Tibial artery (tissue), 4 donors: ENCODE measurements at regions not wholly inside any gene's neighbourhood (a gene's known extent, or its start where the extent isn't known, plus 50 kb on each side); places are given as distances from the start of the nearest gene placed in this dataset.

Source experiments
- DNase-seq, 2 donors: peaks; one replicate each; pipeline ENCODE4 v3.0.0-alpha.2; 2019
- H3K27ac ChIP-seq, 2 donors: fragments of 200-600 bp; sonication (generic) in 1 of 2; 1 replicate in 1 of 2; 2 replicates in 1 of 2; pipeline ENCODE4 v1.5.1; 2018 to 2019; ENCODE audit warnings: mild to moderate bottlenecking in 1 of 2
- H3K27me3 ChIP-seq, 2 donors: fragments of 200-600 bp; sonication (generic) in 1 of 2; one replicate each; pipeline versions ENCODE4 v1.5.1 to v1.6.0; 2016 to 2019
- H3K36me3 ChIP-seq, 3 donors: fragments of 200-600 bp; sonication (generic) in 2 of 3; one replicate each; pipeline ENCODE4 v1.5.1; 2016 to 2019; ENCODE audit warnings: mild to moderate bottlenecking in 2 of 3
- H3K4me1 ChIP-seq, 4 donors: fragments of 200-600 bp; sonication (generic) in 2 of 4; 1 replicate in 3 of 4; 2 replicates in 1 of 4; pipeline ENCODE4 v1.5.1; 2016 to 2019
- H3K4me3 ChIP-seq, 2 donors: fragments of 200-600 bp; sonication (generic) in 1 of 2; 1 replicate in 1 of 2; 2 replicates in 1 of 2; pipeline ENCODE4 v1.5.1; 2018 to 2019; ENCODE audit warnings: mild to moderate bottlenecking in 2 of 2
- H3K9me3 ChIP-seq, 3 donors: fragments of 200-600 bp; sonication (generic) in 1 of 3; one replicate each; pipeline ENCODE4 v1.5.1; 2016 to 2019
- CTCF ChIP-seq, 2 experiments: fragments of 200-600 bp in 1 of 2; fragments of 450-650 bp in 1 of 2; IDR thresholded peaks; one replicate each; pipeline ENCODE4 v1.5.1; 2017 to 2019; ENCODE audit warnings: antibody characterized with exemption in 2 of 2, mild to moderate bottlenecking in 1 of 2, moderate library complexity in 1 of 2
- intact Hi-C: fragments of 100-400 bp; cut with DNase I; formaldehyde crosslinking; loops from one replicate; pipeline ENCODE4 v1.15.0; 2023; ENCODE audit warnings: low total_unique reads

GRCh38 chr13:90557626-90558025 is 789.9 kb upstream of the MIR17HG start:
- H3K9me3 ChIP-seq = no peaks in the 10 kb centered on the region
- no peak for TF ChIP-seq CTCF (IDR thresholded peaks at IDR 0.05)
- H3K36me3 ChIP-seq = no peaks in the 10 kb centered on the region
- H3K4me1 ChIP-seq = no peaks in the 10 kb centered on the region
- H3K27me3 ChIP-seq = no peaks in the 10 kb centered on the region
- intact Hi-C loops = no loop called here
- H3K27ac ChIP-seq = no peak overlapping the region
- no peak overlapping the region for H3K4me3 ChIP-seq
- no peak for DNase-seq

GRCh38 chr13:90562443-90562842 is 785.0 kb upstream of the MIR17HG start:
- DNase-seq = no peak
- intact Hi-C loops = no loop called here
- Histone ChIP-seq H3K27ac (no peak overlapping the region), H3K4me1 (no peaks in the 10 kb centered on the region), H3K27me3 (no peaks in the 10 kb centered on the region), H3K9me3 (no peaks in the 10 kb centered on the region), H3K36me3 (no peaks in the 10 kb centered on the region), H3K4me3 (no peak overlapping the region)
- no peak for TF ChIP-seq CTCF (IDR thresholded peaks at IDR 0.05)

- intact Hi-C loops = no loop called here
- H3K36me3 ChIP-seq = no peaks in the 10 kb centered on the region
- no peak for TF ChIP-seq CTCF (IDR thresholded peaks at IDR 0.05)
- no peaks in the 10 kb centered on the region for H3K9me3 ChIP-seq
- H3K27ac ChIP-seq = no peak overlapping the region
- no peak for DNase-seq
- H3K27me3 ChIP-seq = no peaks in the 10 kb centered on the region
- H3K4me3 ChIP-seq = no peak overlapping the region
- H3K4me1 ChIP-seq = no peaks in the 10 kb centered on the region
Observed at GRCh38 chr13:90564096-90564495, 783.4 kb upstream of the MIR17HG start.

GRCh38 chr13:90564566-90564965 is 782.9 kb upstream of the MIR17HG start:
- Histone ChIP-seq H3K9me3 (no peaks in the 10 kb centered on the region), H3K4me3 (no peak overlapping the region), H3K27me3 (no peaks in the 10 kb centered on the region), H3K36me3 (no peaks in the 10 kb centered on the region), H3K27ac (no peak overlapping the region), H3K4me1 (no peaks in the 10 kb centered on the region)
- intact Hi-C loops = no loop called here
- TF ChIP-seq CTCF (IDR thresholded peaks at IDR 0.05) = no peak
- DNase-seq = no peak

- Histone ChIP-seq H3K4me1 (no peaks in the 10 kb centered on the region), H3K36me3 (no peaks in the 10 kb centered on the region), H3K27me3 (no peaks in the 10 kb centered on the region), H3K4me3 (no peak overlapping the region), H3K27ac (no peak overlapping the region), H3K9me3 (no peaks in the 10 kb centered on the region)
- intact Hi-C loops = no loop called here
- no peak for TF ChIP-seq CTCF (IDR thresholded peaks at IDR 0.05)
- DNase-seq = no peak
Observed at GRCh38 chr13:90565985-90566713, 781.3 kb upstream of the MIR17HG start.

GRCh38 chr13:90568165-90568564 is 779.3 kb upstream of the MIR17HG start:
- intact Hi-C loops = no loop called here
- Histone ChIP-seq H3K27me3 (no peaks in the 10 kb centered on the region), H3K36me3 (no peaks in the 10 kb centered on the region), H3K4me1 (no peaks in the 10 kb centered on the region), H3K9me3 (no peaks in the 10 kb centered on the region), H3K4me3 (no peak overlapping the region), H3K27ac (no peak overlapping the region)
- no peak for DNase-seq
- no peak for TF ChIP-seq CTCF (IDR thresholded peaks at IDR 0.05)
